SH-SY5Y (cell line): ENCODE measurements at regions not wholly inside any gene's neighbourhood (a gene's known extent, or its start where the extent isn't known, plus 50 kb on each side); places are given as distances from the start of the nearest gene placed in this dataset.

Experiments
- GATA2 ChIP-seq: IDR thresholded peaks from 2 replicates; pipeline ENCODE4 v1.6.1; 2011; ENCODE audit warnings: mild to moderate bottlenecking, low read depth, low read length
- GATA3 ChIP-seq: IDR thresholded peaks from 2 replicates; pipeline ENCODE4 v1.6.1; 2011; ENCODE audit warnings: low read depth, mild to moderate bottlenecking, low read length, moderate library complexity

GRCh38 chr10:61159253-61159652, 215.3 kb upstream of the RHOBTB1 start:
- TF ChIP-seq GATA2 (no peak), GATA3 (no peak)
